ENCODE measurements at regions not wholly inside any gene's neighbourhood (a gene's known extent, or its start where the extent isn't known, plus 50 kb on each side); places are given as distances from the start of the nearest gene placed in this dataset.

DNA sequence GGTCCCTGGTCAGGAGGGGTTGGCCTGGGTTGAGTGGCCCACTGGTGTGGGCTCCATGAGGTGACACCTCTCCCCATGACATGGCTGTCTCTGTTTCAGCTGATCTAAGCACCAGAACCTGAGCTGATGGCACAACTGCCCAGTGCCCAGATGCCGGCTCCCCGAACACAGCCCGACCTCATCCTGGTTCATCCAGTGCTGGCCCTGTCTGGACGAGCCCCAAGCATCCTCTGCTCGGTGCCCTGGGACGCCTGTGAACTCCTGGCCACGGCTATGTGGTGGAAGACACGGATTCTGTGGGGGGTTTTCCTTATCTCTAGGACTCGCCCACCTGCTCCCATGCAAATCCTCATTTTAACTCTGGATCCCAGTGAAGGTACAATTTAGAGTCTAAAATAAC, 389.2 kb downstream of the SHANK2 start:
- Mint-ChIP-seq H3K9me3 (ENCODE audit: low read depth) (no peaks in the 10 kb centered on the region), H3K4me3 (no peak overlapping the region), H3K36me3 (ENCODE audit: low read depth) (no peaks in the 10 kb centered on the region), H3K27ac (no peak overlapping the region), H3K4me1 (no peaks in the 10 kb centered on the region), H3K27me3 (peaks cover 4% of the 10 kb centered on the region)
- DNase-seq (no peak), ATAC-seq (no peak)
- CTCF ChIA-PET: interaction anchor here (0.7 kb wide), 1 partner anchor 350 kb away, joined by 3 read pairs; no protein-coding TSS in a partner anchor
- intact Hi-C loops (cut with DNase I, micrococcal nuclease): no loop called here
- POLR2A ChIA-PET: no interaction called here

DNA sequence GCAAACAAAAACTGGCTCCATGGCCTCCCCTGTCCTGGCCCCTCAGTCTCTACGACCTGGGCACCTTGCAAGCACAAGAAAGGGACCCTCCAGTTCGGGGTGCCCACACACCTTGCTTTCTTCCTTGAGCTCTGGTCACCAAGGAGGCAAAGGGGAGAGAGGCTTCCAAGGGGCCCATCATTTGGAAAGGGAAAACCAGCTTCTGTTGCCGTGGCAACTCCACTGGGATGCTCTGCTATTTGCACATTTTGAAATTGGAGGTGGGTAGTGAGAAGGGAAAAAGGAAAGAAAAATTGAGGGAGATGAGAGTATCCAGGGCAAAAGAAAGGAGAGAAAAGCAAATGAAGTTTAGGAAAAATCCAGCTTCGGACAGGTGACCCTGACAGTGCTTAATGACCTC, 388.4 kb downstream of the SHANK2 start:
- Mint-ChIP-seq H3K27ac (no peak overlapping the region), H3K27me3 (peaks cover 3% of the 10 kb centered on the region), H3K4me1 (no peaks in the 10 kb centered on the region), H3K36me3 (ENCODE audit: low read depth) (no peaks in the 10 kb centered on the region), H3K4me3 (no peak overlapping the region), H3K9me3 (ENCODE audit: low read depth) (no peaks in the 10 kb centered on the region)
- ATAC-seq: no peak
- ChIA-PET POLR2A (no interaction called here), CTCF (interaction anchor here (0.7 kb wide), 1 partner anchor 350 kb away, joined by 3 read pairs; no protein-coding TSS in a partner anchor)
- intact Hi-C loops (cut with DNase I, micrococcal nuclease): no loop called here
- no peak for DNase-seq

DNA sequence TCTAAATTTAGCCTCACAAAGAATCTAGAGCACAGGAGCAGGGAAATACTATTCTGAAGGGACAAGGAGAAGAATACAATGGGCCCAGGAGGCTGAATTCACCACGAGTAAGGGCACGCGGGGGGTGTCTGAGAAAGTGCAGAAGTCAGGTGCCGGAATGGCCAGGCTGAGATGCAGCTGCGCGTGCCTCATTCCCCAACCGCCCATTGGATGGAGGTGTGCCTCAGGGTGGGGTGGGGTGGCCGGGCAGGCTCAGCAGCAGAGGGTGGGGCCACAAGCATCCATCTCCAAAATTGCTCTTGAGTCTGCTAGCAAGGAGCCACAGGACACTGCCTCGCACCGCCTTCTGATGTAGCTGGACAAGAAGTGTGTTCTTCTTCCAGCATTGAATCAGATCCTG, 387.0 kb downstream of the SHANK2 start:
- DNase-seq: no peak
- H3K4me3 Mint-ChIP-seq: no peak overlapping the region
- CTCF ChIA-PET: no interaction called here
- no peak overlapping the region for H3K27ac Mint-ChIP-seq
- POLR2A ChIA-PET: no interaction called here
- H3K36me3 Mint-ChIP-seq (ENCODE audit: low read depth): no peaks in the 10 kb centered on the region
- no peaks in the 10 kb centered on the region for H3K9me3 Mint-ChIP-seq (ENCODE audit: low read depth)
- no peak for ATAC-seq
- no peaks in the 10 kb centered on the region for H3K27me3 Mint-ChIP-seq
- H3K4me1 Mint-ChIP-seq: no peaks in the 10 kb centered on the region
- intact Hi-C loops (cut with DNase I, micrococcal nuclease): no loop called here

DNA sequence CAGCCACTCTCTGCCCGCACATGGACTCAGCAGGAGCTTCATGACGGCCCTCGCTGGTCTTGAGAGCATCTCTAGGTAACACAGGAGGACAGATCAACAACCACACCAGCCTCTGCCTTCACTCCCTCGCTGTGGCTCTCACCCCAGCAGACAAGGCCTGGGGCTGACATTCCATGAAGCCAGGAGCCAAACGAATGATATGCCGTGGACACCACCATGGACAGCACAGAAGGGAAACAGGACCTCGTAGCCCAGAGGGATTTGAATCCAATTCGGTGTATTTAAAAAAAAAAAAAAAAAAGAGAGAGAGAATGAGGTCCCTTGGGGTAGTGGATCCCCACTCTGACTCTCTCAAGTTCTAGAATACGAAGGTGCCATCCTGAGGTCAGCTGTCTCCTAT, 385.5 kb downstream of the SHANK2 start:
- DNase-seq (no peak), ATAC-seq (no peak)
- intact Hi-C loops (cut with DNase I, micrococcal nuclease): no loop called here
- H3K27ac Mint-ChIP-seq: no peak overlapping the region
- ChIA-PET POLR2A (no interaction called here), CTCF (no interaction called here)
- H3K9me3 Mint-ChIP-seq (ENCODE audit: low read depth): no peaks in the 10 kb centered on the region
- peaks cover 3% of the 10 kb centered on the region for H3K27me3 Mint-ChIP-seq
- no peak overlapping the region for H3K4me3 Mint-ChIP-seq
- H3K36me3 Mint-ChIP-seq (ENCODE audit: low read depth): no peaks in the 10 kb centered on the region
- H3K4me1 Mint-ChIP-seq: no peaks in the 10 kb centered on the region

DNA sequence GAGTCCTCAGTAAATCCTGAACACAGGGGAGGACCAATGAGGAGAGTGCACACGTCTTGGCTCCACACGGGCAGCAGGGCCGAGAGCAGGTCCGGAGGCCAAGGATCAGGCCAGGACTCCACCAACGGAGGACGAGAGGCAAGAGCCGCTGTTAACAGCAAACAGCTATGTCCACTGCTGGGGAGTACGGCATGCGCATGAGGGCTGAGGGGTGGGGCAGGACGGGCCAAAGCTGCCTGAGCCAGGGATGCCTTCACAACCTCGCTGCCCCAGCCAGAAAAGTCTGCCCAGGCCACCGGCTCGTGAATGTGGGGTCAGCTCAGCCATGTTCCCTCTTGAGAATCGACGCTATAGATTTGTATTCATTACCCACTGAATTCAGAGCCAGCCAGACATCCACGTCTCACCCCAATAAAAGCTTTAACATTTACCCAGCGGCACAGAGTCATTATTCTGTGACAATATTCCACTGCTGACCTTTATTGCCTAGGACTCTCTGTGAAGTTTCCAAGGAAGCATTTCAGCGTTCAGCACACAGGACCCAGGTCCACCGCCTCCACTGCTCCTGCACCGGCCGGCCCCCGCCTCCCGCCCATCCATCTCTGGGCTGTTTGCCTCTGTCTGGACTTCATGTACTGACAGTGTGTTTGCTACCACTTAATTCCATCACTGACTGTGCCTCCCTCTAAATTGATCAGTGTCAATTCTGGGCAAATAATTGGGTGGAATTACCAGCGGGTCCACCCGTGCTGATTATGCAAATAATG, 384.9 kb downstream of the SHANK2 start:
- ChIA-PET CTCF (no interaction called here), POLR2A (no interaction called here)
- intact Hi-C loops (cut with DNase I, micrococcal nuclease): no loop called here
- Mint-ChIP-seq H3K9me3 (ENCODE audit: low read depth) (no peaks in the 10 kb centered on the region), H3K27me3 (peaks cover 5% of the 10 kb centered on the region), H3K4me1 (no peaks in the 10 kb centered on the region), H3K27ac (no peak overlapping the region), H3K36me3 (ENCODE audit: low read depth) (no peaks in the 10 kb centered on the region), H3K4me3 (no peak overlapping the region)
- no peak for DNase-seq
- ATAC-seq: no peak

DNA sequence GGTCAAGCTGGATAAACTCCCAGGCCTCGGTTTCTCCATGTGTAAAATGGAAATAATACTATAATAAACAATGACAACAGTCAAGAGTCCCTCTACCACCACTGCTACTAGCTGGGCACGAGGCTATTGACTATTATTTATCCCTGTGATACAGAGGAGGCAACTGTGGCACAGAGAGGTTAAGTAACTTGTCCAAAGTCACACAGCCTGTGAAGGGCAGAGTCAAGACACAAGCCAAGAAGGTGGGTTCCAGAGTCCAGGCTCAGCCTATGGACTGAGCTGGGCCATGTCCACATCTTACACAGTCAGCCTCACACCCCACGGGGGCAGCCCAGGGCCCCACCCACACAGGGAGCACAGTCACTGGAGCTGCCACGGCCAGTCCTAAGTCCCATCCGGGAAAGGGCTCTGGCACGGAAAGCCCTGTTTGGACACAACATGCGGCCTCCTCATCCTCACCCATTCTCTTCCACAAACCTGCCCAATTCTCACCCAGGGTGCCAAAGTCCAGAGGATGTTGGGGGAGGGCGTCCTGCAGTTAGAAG, 384.0 kb downstream of the SHANK2 start:
- POLR2A ChIA-PET: no interaction called here
- Mint-ChIP-seq H3K36me3 (ENCODE audit: low read depth) (no peaks in the 10 kb centered on the region), H3K27me3 (peaks cover 5% of the 10 kb centered on the region), H3K9me3 (ENCODE audit: low read depth) (no peaks in the 10 kb centered on the region), H3K4me1 (no peaks in the 10 kb centered on the region), H3K4me3 (no peak overlapping the region), H3K27ac (no peak overlapping the region)
- DNase-seq: no peak
- intact Hi-C loops (cut with DNase I, micrococcal nuclease): no loop called here
- CTCF ChIA-PET: no interaction called here
- ATAC-seq: no peak

DNA sequence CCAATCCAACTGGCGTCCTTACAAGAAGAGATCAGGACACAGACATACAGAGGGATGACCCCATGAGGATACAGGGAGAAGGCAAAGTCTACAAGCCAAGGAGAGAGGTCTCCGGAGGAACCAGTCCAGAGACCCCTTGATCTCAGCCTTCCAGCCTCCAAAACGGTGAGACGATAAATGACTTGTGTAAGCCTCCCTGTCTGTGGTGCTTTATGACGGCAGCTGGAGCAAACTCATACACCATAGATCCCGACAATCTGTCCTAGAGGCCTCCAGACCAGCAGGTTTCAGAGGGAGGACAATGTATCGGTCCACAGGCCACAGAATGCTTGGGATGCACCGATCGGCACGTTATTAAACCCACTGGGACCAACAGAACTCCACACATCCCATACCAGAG, 383.3 kb downstream of the SHANK2 start:
- Mint-ChIP-seq H3K27me3 (peaks cover 7% of the 10 kb centered on the region), H3K27ac (no peak overlapping the region), H3K36me3 (ENCODE audit: low read depth) (no peaks in the 10 kb centered on the region), H3K9me3 (ENCODE audit: low read depth) (no peaks in the 10 kb centered on the region), H3K4me3 (no peak overlapping the region), H3K4me1 (no peaks in the 10 kb centered on the region)
- ATAC-seq (no peak), DNase-seq (no peak)
- intact Hi-C loops (cut with DNase I, micrococcal nuclease): no loop called here
- CTCF ChIA-PET: no interaction called here
- POLR2A ChIA-PET: no interaction called here

DNA sequence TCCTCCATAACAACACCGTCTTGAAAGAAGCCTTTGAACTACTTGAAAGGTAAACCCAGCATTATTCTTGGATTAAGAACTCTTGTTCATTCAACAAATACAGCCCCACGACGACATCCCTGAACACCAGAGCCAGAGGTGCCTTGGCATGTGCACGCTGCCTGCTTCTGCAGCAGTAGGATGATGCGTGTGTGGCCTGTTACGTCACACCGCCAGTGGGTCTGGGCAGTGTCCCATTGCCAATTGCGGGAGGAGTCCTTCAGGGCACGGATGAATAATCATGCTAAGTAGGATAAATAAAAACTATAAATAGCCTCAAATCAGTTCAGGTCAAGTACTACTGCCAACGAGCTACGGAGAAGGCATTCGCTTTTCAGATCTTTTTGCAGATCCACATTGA, 380.5 kb downstream of the SHANK2 start:
- no peak overlapping the region for H3K27ac Mint-ChIP-seq
- H3K4me1 Mint-ChIP-seq: no peaks in the 10 kb centered on the region
- no peaks in the 10 kb centered on the region for H3K36me3 Mint-ChIP-seq (ENCODE audit: low read depth)
- ChIA-PET CTCF (interaction anchor here (0.6 kb wide), 1 partner anchor 417 kb away, joined by 3 read pairs; no protein-coding TSS in a partner anchor), POLR2A (no interaction called here)
- H3K4me3 Mint-ChIP-seq: no peak overlapping the region
- H3K27me3 Mint-ChIP-seq: peaks cover 8% of the 10 kb centered on the region
- DNase-seq: no peak
- no peak for ATAC-seq
- intact Hi-C loops (cut with DNase I, micrococcal nuclease): no loop called here
- no peaks in the 10 kb centered on the region for H3K9me3 Mint-ChIP-seq (ENCODE audit: low read depth)

DNA sequence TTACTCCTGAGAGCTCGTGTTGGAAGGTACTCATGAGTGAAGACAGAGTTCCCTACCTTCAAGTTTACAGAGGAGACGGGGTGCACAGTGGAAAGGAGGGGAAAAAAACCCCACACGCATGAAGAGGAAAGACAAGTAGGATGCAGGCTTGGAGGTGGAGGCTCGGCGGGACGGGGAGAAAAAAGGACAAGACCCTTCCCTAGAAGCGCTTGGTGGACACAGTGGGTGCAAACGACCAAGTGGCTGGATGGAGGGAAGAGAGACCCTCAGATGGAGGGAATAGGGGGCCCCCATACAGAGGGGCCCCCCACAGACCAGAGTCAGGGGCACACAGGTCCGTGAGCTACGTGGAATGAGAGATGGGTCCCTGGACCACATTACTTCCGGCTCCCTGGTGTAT, 380.1 kb downstream of the SHANK2 start:
- POLR2A ChIA-PET: no interaction called here
- H3K4me1 Mint-ChIP-seq: no peaks in the 10 kb centered on the region
- H3K27me3 Mint-ChIP-seq: peaks cover 9% of the 10 kb centered on the region
- ATAC-seq (no peak), DNase-seq (no peak)
- CTCF ChIA-PET: interaction anchor here (0.6 kb wide), 1 partner anchor 418 kb away, joined by 3 read pairs; no protein-coding TSS in a partner anchor
- no peaks in the 10 kb centered on the region for H3K36me3 Mint-ChIP-seq (ENCODE audit: low read depth)
- no peaks in the 10 kb centered on the region for H3K9me3 Mint-ChIP-seq (ENCODE audit: low read depth)
- H3K27ac Mint-ChIP-seq: no peak overlapping the region
- H3K4me3 Mint-ChIP-seq: no peak overlapping the region
- intact Hi-C loops (cut with DNase I, micrococcal nuclease): no loop called here

DNA sequence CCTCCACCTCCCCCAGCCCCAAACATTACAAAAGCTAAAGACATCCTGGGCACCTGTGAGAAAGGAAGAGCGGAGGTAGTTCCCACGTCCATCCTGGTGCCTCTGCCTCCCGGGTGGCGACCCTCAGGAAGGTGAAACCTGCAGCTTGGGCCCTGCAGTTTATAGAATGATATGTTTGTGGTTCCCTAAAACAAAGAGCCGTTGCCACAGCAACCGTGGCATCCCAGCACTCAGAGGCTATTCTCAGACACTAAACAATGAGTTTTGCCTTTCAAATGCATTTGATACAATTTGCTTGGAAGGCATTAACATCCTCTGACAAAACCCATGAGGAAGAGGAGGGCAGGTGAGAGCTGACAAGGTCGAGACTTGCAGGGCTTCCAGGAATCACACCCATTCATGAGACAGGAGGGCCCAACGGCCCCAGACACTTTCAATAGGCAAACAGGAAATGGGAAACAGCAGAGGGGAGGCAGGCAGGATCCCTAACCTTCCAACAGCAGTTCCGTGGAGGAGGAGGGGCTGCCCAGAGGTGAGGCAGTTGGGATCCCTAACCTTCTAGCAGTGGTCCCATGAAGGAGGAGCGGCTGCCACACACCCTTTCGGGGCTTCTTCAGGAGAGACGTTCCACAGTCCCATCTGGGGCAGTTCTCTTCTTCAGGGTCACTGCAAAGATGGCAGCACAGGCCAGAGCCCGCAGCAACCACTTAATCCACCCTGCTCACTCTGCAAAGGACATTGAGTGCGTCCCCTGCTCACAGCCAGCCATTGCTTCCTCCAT, 379.2 kb downstream of the SHANK2 start:
- no peaks in the 10 kb centered on the region for H3K4me1 Mint-ChIP-seq
- intact Hi-C loops (cut with DNase I, micrococcal nuclease): no loop called here
- H3K27me3 Mint-ChIP-seq: peaks cover 10% of the 10 kb centered on the region
- DNase-seq (no peak), ATAC-seq (no peak)
- POLR2A ChIA-PET: no interaction called here
- H3K36me3 Mint-ChIP-seq (ENCODE audit: low read depth): no peaks in the 10 kb centered on the region
- CTCF ChIA-PET: interaction anchor here (0.9 kb wide), 1 partner anchor 1303 kb away, joined by 3 read pairs; no protein-coding TSS in a partner anchor
- no peak overlapping the region for H3K4me3 Mint-ChIP-seq
- no peaks in the 10 kb centered on the region for H3K9me3 Mint-ChIP-seq (ENCODE audit: low read depth)
- H3K27ac Mint-ChIP-seq: no peak overlapping the region

DNA sequence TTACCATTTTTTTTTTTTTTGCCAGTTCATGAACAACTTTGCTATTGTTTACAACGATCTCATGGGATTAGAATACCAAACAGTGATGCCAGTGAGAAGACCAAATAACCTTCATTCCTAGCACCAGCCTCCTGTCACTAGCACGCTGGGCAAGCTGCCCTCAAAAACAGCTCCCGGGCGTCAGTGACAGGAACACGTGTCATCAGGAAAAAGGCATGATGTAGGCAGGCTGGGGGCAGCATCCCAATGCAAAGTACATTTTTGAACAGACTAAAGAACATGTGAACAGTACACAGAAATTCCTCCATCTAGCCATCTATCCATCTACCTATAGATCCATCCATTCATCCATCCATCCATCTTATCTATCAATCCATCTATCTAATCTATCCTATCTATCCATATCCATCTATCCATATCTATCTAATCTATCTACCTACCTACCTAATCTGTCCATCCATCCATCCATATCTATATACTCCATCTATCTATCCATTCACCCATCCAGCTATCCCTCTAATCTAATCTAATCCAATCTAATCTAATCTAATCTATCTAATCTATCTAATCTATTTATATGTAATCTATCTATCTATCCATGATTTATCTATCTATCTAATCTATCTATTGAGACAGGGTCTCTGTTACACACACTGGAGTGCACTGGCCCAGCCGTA, 378.5 kb downstream of the SHANK2 start:
- Mint-ChIP-seq H3K27ac (no peak overlapping the region), H3K4me3 (no peak overlapping the region), H3K36me3 (ENCODE audit: low read depth) (no peaks in the 10 kb centered on the region), H3K27me3 (peaks cover 10% of the 10 kb centered on the region), H3K4me1 (no peaks in the 10 kb centered on the region), H3K9me3 (ENCODE audit: low read depth) (no peaks in the 10 kb centered on the region)
- intact Hi-C loops (cut with DNase I, micrococcal nuclease): no loop called here
- DNase-seq (no peak), ATAC-seq (no peak)
- POLR2A ChIA-PET: no interaction called here
- CTCF ChIA-PET: interaction anchor here (0.9 kb wide), 1 partner anchor 1302 kb away, joined by 3 read pairs; no protein-coding TSS in a partner anchor

Data from activated CD4-positive, alpha-beta T cell treated with anti-CD3 and anti-CD28 coated beads for 36 hours (primary cell).